ENCODE measurements at regions not wholly inside any gene's neighbourhood (a gene's known extent, or its start where the extent isn't known, plus 50 kb on each side); places are given as distances from the start of the nearest gene placed in this dataset.

DNA sequence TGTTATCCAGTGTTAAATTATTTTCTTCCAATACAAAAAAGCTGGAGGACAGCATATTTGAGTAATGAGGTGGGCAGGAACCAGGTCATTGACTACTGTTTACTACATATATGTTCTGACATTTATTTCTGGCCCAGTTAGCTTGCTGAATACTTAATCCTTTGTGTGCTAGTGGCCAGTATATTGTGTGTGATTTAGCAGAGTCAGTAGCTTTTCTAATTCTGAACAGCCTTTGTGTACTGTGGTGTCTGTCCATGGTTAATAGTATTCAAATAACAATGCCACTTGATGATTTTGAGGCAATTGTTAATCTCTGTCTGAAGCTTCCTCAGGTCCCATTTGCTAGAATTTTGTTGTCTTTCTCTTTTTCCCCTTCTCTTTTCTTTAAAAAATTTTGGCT is 286.5 kb upstream of the E2F7 start:
- peaks cover 2% of the 10 kb centered on the region for H3K4me1 ChIP-seq (ENCODE audit: insufficient read depth, low read length)
- no peak overlapping the region for H3K27ac Mint-ChIP-seq (ENCODE audit: unreplicated experiment)

DNA sequence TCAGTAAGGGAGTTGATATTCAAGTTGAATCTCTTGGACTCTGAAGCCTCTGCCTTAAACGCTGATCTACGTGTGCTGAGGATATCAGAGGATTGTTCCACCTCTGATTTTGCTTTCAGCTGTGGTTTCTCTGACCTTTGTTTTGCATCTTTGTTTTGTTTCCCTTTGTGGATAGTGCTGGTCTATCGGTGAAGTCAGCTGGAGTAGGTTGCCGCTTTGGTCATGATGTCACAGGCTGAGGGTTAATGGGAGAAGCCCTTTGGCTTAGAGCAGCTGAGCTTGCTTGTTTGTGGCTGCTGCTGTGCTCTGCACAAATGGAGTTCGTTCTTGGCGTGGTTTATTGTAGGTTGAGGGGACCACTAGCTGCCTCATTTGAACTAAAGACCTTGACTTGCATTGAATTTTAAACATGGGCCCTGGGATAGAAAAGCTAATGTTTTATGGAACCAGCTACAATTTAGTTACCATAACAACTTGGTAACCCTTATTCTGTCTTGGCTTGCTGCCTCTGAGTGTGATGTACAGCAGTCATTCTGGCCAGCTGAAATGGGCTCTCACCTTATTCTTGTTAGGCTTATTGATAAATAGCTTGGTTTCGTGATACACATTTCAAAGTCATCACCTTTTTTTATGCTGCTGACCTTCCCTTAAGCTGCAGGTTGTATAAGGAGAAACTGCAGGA is 284.5 kb upstream of the E2F7 start:
- Mint-ChIP-seq H3K4me3 (ENCODE audit: unreplicated experiment) (no peak overlapping the region), H3K4me1 (ENCODE audit: low read depth, unreplicated experiment) (peaks cover 10% of the 10 kb centered on the region), H3K36me3 (ENCODE audit: low read depth, unreplicated experiment) (no peaks in the 10 kb centered on the region), H3K9me3 (ENCODE audit: unreplicated experiment) (peaks cover 3% of the 10 kb centered on the region), H3K27me3 (ENCODE audit: low read depth, unreplicated experiment) (peaks cover 5% of the 10 kb centered on the region), H3K27ac (ENCODE audit: unreplicated experiment) (no peak overlapping the region)
- H3K4me3 ChIP-seq (ENCODE audit: insufficient read depth, low read depth, low read length) = no peak overlapping the region
- peaks cover 2% of the 10 kb centered on the region for H3K4me1 ChIP-seq (ENCODE audit: insufficient read depth, low read length)
- TF ChIP-seq, protein P1, sequence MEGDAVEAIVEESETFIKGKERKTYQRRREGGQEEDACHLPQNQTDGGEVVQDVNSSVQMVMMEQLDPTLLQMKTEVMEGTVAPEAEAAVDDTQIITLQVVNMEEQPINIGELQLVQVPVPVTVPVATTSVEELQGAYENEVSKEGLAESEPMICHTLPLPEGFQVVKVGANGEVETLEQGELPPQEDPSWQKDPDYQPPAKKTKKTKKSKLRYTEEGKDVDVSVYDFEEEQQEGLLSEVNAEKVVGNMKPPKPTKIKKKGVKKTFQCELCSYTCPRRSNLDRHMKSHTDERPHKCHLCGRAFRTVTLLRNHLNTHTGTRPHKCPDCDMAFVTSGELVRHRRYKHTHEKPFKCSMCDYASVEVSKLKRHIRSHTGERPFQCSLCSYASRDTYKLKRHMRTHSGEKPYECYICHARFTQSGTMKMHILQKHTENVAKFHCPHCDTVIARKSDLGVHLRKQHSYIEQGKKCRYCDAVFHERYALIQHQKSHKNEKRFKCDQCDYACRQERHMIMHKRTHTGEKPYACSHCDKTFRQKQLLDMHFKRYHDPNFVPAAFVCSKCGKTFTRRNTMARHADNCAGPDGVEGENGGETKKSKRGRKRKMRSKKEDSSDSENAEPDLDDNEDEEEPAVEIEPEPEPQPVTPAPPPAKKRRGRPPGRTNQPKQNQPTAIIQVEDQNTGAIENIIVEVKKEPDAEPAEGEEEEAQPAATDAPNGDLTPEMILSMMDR (IDR thresholded peaks at IDR 0.05; ENCODE audit: insufficient read depth, low read depth, low read length) = no peak
- TF ChIP-seq EZH2 (IDR thresholded peaks at IDR 0.05; ENCODE audit: insufficient read depth, low read length) = no peak
- H3K36me3 ChIP-seq (ENCODE audit: insufficient read depth, low read length) = no peaks in the 10 kb centered on the region
- H3K79me2 ChIP-seq (ENCODE audit: insufficient read depth, low read length) = no peaks in the 10 kb centered on the region
- DNase-seq (ENCODE audit: low read depth) (peak; percentile 8), FAIRE-seq (no peak)
- no peaks in the 10 kb centered on the region for H3K9me3 ChIP-seq (ENCODE audit: insufficient read depth, low read depth, low read length)
- H3K27me3 ChIP-seq (ENCODE audit: insufficient read depth, low read length) = no peaks in the 10 kb centered on the region
- no peak overlapping the region for H3K4me2 ChIP-seq (ENCODE audit: low read length)
- H4K20me1 ChIP-seq (ENCODE audit: insufficient read depth, low read length) = no peaks in the 10 kb centered on the region
- H3K27ac ChIP-seq (ENCODE audit: low read depth, low read length) = no peak overlapping the region
- H2AFZ ChIP-seq (ENCODE audit: low read depth, low read length) = no peak overlapping the region
- no peak overlapping the region for H3K9ac ChIP-seq (ENCODE audit: low read length)

More for the DNA sequence above, 286.5 kb upstream of the E2F7 start:
- FAIRE-seq = no peak
- H3K9me3 Mint-ChIP-seq (ENCODE audit: unreplicated experiment) = peaks cover 3% of the 10 kb centered on the region
- peaks cover 5% of the 10 kb centered on the region for H3K27me3 Mint-ChIP-seq (ENCODE audit: low read depth, unreplicated experiment)
- Histone ChIP-seq H3K27ac (ENCODE audit: low read depth, low read length) (no peak overlapping the region), H3K79me2 (ENCODE audit: insufficient read depth, low read length) (no peaks in the 10 kb centered on the region), H2AFZ (ENCODE audit: low read depth, low read length) (no peak overlapping the region), H3K4me2 (ENCODE audit: low read length) (no peak overlapping the region), H3K27me3 (ENCODE audit: insufficient read depth, low read length) (no peaks in the 10 kb centered on the region), H3K36me3 (ENCODE audit: insufficient read depth, low read length) (no peaks in the 10 kb centered on the region), H4K20me1 (ENCODE audit: insufficient read depth, low read length) (no peaks in the 10 kb centered on the region), H3K9me3 (ENCODE audit: insufficient read depth, low read depth, low read length) (no peaks in the 10 kb centered on the region), H3K9ac (ENCODE audit: low read length) (no peak overlapping the region), H3K4me3 (ENCODE audit: insufficient read depth, low read depth, low read length) (no peak overlapping the region)
- no peak overlapping the region for H3K4me3 Mint-ChIP-seq (ENCODE audit: unreplicated experiment)
- H3K4me1 Mint-ChIP-seq (ENCODE audit: low read depth, unreplicated experiment) = peaks cover 12% of the 10 kb centered on the region
- no peaks in the 10 kb centered on the region for H3K36me3 Mint-ChIP-seq (ENCODE audit: low read depth, unreplicated experiment)
- no peak for DNase-seq (ENCODE audit: low read depth)
- TF ChIP-seq, protein P1 (IDR thresholded peaks at IDR 0.05; ENCODE audit: insufficient read depth, low read depth, low read length) = no peak
- TF ChIP-seq EZH2 (IDR thresholded peaks at IDR 0.05; ENCODE audit: insufficient read depth, low read length) = no peak

DNA sequence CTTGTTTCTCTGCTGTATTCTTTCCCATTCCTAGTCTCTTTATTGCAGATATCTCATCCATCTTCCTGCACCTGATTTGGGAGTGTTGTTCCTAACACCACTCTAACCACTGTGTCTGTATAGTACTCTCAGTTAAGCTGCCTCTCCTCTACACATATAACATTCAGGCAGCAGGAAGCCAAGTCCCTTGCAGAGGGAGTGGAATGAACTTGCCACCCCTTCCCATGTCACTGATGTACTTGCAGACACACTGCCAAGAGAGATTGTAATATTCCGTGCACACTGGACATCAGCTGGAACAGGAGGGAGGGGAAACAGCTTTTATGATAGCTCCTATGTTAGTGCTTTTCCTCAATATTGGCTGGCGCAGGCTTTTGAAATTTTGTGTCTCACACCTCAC is 281.6 kb upstream of the E2F7 start:
- Mint-ChIP-seq H3K27ac (ENCODE audit: unreplicated experiment) (no peak overlapping the region), H3K9me3 (ENCODE audit: unreplicated experiment) (peaks cover 3% of the 10 kb centered on the region), H3K4me1 (ENCODE audit: low read depth, unreplicated experiment) (peaks cover 14% of the 10 kb centered on the region), H3K4me3 (ENCODE audit: unreplicated experiment) (no peak overlapping the region), H3K27me3 (ENCODE audit: low read depth, unreplicated experiment) (peaks cover 3% of the 10 kb centered on the region), H3K36me3 (ENCODE audit: low read depth, unreplicated experiment) (no peaks in the 10 kb centered on the region)
- Histone ChIP-seq H3K36me3 (ENCODE audit: insufficient read depth, low read length) (no peaks in the 10 kb centered on the region), H3K9me3 (ENCODE audit: insufficient read depth, low read depth, low read length) (no peaks in the 10 kb centered on the region), H3K4me1 (ENCODE audit: insufficient read depth, low read length) (peaks cover 6% of the 10 kb centered on the region), H3K4me2 (ENCODE audit: low read length) (no peak overlapping the region), H3K27ac (ENCODE audit: low read depth, low read length) (no peak overlapping the region), H3K4me3 (ENCODE audit: insufficient read depth, low read depth, low read length) (no peak overlapping the region), H2AFZ (ENCODE audit: low read depth, low read length) (no peak overlapping the region), H4K20me1 (ENCODE audit: insufficient read depth, low read length) (no peaks in the 10 kb centered on the region), H3K27me3 (ENCODE audit: insufficient read depth, low read length) (no peaks in the 10 kb centered on the region), H3K79me2 (ENCODE audit: insufficient read depth, low read length) (no peaks in the 10 kb centered on the region), H3K9ac (ENCODE audit: low read length) (no peak overlapping the region)
- DNase-seq (ENCODE audit: low read depth) (no peak), FAIRE-seq (no peak)
- no peak for TF ChIP-seq EZH2 (IDR thresholded peaks at IDR 0.05; ENCODE audit: insufficient read depth, low read length)
- TF ChIP-seq, protein P1 (IDR thresholded peaks at IDR 0.05; ENCODE audit: insufficient read depth, low read depth, low read length) = no peak

Data from astrocyte (in vitro differentiated cells and primary cell).